GM20000 (cell line): ENCODE measurements at regions not wholly inside any gene's neighbourhood (a gene's known extent, or its start where the extent isn't known, plus 50 kb on each side); places are given as distances from the start of the nearest gene placed in this dataset.
"Not testable (repeated sequence)": the region's sequence is repeated elsewhere in the genome, so short reads cannot be mapped to it uniquely, and the experiment has no call there.

ENCODE experiments used
- DNase-seq: peaks from one replicate; pipeline ENCODE4 v3.0.0; 2012; ENCODE audit warnings: low spot score
- TF ChIP-seq, protein P1 (sequence below): IDR thresholded peaks from 2 replicates; pipeline ENCODE4 v1.5.1; 2012; ENCODE audit warnings: mild to moderate bottlenecking, control low read depth; ENCODE audit errors: extremely low read depth, missing control alignments

DNA sequence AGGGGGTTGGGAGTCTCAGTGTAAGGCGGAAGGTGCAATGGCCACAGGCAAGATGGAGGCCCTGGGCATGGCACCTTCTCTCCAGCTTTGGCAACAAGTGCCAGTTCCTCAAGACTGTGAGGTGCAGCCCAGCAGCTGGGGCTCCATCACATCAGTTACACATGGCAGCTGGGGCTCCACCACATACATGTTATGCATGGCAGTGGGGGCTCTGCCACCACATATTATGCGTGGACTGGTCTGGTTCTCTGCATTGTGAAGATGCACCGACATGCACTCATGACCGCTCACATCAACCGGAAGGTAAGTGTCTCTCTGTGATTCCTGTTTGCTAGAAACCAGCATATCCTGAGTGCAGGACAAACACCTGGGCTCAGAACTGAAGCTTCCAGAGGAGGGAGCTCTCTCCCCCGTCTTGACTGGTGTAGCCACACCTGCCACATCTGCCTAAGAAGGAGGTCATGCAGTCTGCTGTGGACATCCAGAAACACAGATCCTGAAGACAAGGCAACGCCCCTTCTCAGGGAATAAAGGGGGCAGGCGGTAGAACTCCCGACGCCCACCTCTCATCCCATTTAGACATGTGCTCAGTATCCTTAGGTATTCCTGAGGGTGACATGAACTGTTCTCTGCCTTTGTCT lies 104.1 kb upstream of the TMPRSS2 start:
- TF ChIP-seq, protein P1, sequence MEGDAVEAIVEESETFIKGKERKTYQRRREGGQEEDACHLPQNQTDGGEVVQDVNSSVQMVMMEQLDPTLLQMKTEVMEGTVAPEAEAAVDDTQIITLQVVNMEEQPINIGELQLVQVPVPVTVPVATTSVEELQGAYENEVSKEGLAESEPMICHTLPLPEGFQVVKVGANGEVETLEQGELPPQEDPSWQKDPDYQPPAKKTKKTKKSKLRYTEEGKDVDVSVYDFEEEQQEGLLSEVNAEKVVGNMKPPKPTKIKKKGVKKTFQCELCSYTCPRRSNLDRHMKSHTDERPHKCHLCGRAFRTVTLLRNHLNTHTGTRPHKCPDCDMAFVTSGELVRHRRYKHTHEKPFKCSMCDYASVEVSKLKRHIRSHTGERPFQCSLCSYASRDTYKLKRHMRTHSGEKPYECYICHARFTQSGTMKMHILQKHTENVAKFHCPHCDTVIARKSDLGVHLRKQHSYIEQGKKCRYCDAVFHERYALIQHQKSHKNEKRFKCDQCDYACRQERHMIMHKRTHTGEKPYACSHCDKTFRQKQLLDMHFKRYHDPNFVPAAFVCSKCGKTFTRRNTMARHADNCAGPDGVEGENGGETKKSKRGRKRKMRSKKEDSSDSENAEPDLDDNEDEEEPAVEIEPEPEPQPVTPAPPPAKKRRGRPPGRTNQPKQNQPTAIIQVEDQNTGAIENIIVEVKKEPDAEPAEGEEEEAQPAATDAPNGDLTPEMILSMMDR: no peak
- DNase-seq: peak; percentile 35

DNA sequence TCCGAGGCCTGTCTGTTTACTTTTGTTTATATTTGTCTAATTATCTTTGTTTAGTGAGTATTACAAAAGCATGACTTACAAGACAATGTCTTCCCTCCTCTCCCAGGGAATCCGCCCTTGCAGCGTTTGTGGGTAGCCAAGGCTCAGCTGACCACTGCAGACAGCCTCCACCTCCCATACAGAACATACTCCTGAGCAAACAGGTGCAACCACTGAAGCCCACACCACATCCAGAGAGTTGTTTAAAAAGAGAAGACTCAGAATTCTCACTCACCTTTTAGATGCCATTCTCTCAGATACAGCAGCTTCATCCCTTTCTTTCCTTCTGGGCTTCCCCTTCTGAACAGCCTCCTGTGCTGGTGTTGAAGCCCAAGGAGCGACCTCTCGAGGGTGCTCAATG lies 103.5 kb upstream of the TMPRSS2 start:
- TF ChIP-seq, protein P1: no peak
- no peak for DNase-seq

DNA sequence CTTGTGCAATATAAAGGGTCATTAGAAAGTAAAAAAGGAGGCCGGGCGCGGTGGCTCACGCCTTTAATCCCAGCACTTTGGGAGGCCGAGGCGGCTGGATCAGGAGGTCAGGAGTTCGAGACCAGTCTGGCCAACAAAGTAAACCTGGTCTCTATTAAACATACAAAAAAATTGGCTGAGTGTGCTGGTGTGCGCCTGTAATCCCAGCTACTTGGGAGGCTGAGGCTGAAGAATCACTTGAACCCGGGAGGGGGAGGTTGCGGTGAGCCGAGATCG lies 102.8 kb upstream of the TMPRSS2 start:
- DNase-seq: not testable (repeated sequence)

GRCh38 chr21:41610042-41610839 lies 102.3 kb upstream of the TMPRSS2 start:
- DNase-seq: peak; percentile 61
- TF ChIP-seq, protein P1: peak; percentile 34

GRCh38 chr21:41606706-41607105 lies 98.7 kb upstream of the TMPRSS2 start:
- TF ChIP-seq, protein P1: no peak
- no peak for DNase-seq

DNA sequence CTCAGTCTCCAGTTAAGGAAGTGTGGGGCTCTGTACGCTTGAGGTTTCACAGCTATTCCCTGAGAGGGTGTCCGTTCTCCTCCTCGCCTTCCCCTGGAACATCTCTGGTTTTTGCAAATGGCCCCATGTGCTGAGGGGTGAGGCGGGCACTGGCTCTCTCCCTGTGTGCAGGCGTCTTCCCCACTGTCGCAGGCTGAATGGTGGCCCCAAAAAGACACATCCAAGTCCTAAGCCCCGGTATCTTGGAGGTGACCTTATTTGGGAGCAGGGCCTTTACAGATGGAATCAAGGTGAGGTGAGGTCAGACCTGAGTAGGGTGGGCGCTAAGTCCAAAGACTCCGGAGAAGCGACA lies 98.0 kb upstream of the TMPRSS2 start:
- DNase-seq: no peak
- TF ChIP-seq, protein P1: no peak

DNA sequence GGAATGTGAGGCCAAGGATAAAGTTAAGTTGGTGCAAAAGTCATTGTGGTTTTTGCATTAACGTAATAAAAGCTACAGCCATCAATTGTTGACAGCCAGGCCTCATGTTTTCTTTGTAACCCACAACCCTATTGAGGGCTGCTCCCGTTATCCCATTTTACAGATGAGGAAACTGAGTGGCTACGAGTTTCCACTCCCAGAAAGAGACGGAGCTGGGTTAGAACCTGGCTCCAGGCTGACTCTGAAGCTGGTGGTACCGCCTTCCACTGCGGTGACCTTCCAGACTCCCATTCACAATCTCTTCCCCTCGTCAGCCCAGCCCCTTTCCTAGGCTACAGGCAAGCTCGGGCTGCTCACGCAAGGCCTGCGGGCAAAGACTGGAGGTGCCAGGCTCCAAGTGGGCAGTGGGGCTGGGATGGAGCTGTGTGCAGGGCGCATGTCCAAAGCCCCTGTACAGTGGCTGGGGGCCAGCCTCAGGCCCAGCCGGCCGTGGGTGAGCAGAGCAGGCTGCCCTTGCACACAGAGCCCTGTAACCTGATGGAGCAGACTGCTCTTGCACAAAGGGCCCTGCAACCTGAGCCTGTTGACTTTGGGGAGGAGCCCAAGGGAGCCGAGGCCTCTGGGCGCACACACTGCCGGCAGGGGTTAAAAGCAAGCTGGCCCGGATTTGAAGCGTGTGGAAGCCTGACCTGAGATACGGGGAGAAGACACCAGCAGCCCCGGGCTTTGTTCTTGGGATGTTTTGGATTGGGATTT lies 97.4 kb upstream of the TMPRSS2 start:
- TF ChIP-seq, protein P1: no peak
- DNase-seq: no peak

- no peak for DNase-seq
- TF ChIP-seq, protein P1: no peak
These were observed 96.7 kb upstream of the TMPRSS2 start for GRCh38 chr21:41604583-41605041.
